ENCODE measurements at regions not wholly inside any gene's neighbourhood (a gene's known extent, or its start where the extent isn't known, plus 50 kb on each side); places are given as distances from the start of the nearest gene placed in this dataset.

DNA sequence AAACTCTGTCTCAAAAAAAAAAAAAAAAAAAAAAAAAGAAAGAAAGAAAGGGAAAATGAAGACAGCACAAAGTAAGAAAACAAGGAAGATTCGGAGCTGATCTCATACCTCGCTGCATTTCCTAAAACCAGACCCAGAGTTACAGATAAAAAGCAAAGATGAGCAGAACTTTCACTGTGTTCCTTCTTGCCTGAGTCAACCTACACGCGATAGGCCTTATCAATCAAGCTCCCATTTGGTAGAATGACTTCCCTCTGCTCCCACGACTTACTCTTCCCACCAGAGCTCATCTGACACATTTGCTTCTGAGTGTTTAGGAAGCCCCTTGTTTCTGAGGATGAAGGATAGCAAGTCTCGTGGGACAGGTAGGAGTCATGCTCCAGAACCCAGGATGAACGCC lies 302.9 kb downstream of the TFAP2A start:
- H2AFZ ChIP-seq (ENCODE audit: low read depth, low read length) = no peak overlapping the region
- Mint-ChIP-seq H3K4me1 (ENCODE audit: low read depth, unreplicated experiment) (no peaks in the 10 kb centered on the region), H3K9me3 (ENCODE audit: unreplicated experiment) (peaks cover 6% of the 10 kb centered on the region), H3K4me3 (ENCODE audit: unreplicated experiment) (no peak overlapping the region), H3K27me3 (ENCODE audit: low read depth, unreplicated experiment) (peaks cover 24% of the 10 kb centered on the region), H3K36me3 (ENCODE audit: low read depth, unreplicated experiment) (no peaks in the 10 kb centered on the region), H3K27ac (ENCODE audit: unreplicated experiment) (no peak overlapping the region)
- H3K36me3 ChIP-seq (ENCODE audit: insufficient read depth, low read length) = no peaks in the 10 kb centered on the region
- DNase-seq (ENCODE audit: low read depth) = no peak
- FAIRE-seq = no peak
- no peaks in the 10 kb centered on the region for H4K20me1 ChIP-seq (ENCODE audit: insufficient read depth, low read length)
- H3K79me2 ChIP-seq (ENCODE audit: insufficient read depth, low read length) = no peaks in the 10 kb centered on the region
- H3K27me3 ChIP-seq (ENCODE audit: insufficient read depth, low read length) = no peaks in the 10 kb centered on the region
- H3K4me1 ChIP-seq (ENCODE audit: insufficient read depth, low read length) = no peaks in the 10 kb centered on the region
- no peak overlapping the region for H3K4me2 ChIP-seq (ENCODE audit: low read length)
- TF ChIP-seq, protein P1, sequence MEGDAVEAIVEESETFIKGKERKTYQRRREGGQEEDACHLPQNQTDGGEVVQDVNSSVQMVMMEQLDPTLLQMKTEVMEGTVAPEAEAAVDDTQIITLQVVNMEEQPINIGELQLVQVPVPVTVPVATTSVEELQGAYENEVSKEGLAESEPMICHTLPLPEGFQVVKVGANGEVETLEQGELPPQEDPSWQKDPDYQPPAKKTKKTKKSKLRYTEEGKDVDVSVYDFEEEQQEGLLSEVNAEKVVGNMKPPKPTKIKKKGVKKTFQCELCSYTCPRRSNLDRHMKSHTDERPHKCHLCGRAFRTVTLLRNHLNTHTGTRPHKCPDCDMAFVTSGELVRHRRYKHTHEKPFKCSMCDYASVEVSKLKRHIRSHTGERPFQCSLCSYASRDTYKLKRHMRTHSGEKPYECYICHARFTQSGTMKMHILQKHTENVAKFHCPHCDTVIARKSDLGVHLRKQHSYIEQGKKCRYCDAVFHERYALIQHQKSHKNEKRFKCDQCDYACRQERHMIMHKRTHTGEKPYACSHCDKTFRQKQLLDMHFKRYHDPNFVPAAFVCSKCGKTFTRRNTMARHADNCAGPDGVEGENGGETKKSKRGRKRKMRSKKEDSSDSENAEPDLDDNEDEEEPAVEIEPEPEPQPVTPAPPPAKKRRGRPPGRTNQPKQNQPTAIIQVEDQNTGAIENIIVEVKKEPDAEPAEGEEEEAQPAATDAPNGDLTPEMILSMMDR (IDR thresholded peaks at IDR 0.05; ENCODE audit: insufficient read depth, low read depth, low read length) = no peak
- no peak for TF ChIP-seq EZH2 (IDR thresholded peaks at IDR 0.05; ENCODE audit: insufficient read depth, low read length)
- H3K9me3 ChIP-seq (ENCODE audit: insufficient read depth, low read depth, low read length) = no peaks in the 10 kb centered on the region
- H3K27ac ChIP-seq (ENCODE audit: low read depth, low read length) = no peak overlapping the region
- H3K4me3 ChIP-seq (ENCODE audit: insufficient read depth, low read depth, low read length) = no peak overlapping the region
- no peak overlapping the region for H3K9ac ChIP-seq (ENCODE audit: low read length)

- no peaks in the 10 kb centered on the region for H4K20me1 ChIP-seq (ENCODE audit: insufficient read depth, low read length)
- DNase-seq (ENCODE audit: low read depth) = peak; percentile 3
- no peak overlapping the region for H3K27ac Mint-ChIP-seq (ENCODE audit: unreplicated experiment)
- no peaks in the 10 kb centered on the region for H3K36me3 ChIP-seq (ENCODE audit: insufficient read depth, low read length)
- no peaks in the 10 kb centered on the region for H3K36me3 Mint-ChIP-seq (ENCODE audit: low read depth, unreplicated experiment)
- no peaks in the 10 kb centered on the region for H3K79me2 ChIP-seq (ENCODE audit: insufficient read depth, low read length)
- H3K9me3 Mint-ChIP-seq (ENCODE audit: unreplicated experiment) = no peaks in the 10 kb centered on the region
- no peaks in the 10 kb centered on the region for H3K9me3 ChIP-seq (ENCODE audit: insufficient read depth, low read depth, low read length)
- no peak overlapping the region for H3K9ac ChIP-seq (ENCODE audit: low read length)
- H2AFZ ChIP-seq (ENCODE audit: low read depth, low read length) = no peak overlapping the region
- no peak overlapping the region for H3K4me3 Mint-ChIP-seq (ENCODE audit: unreplicated experiment)
- no peaks in the 10 kb centered on the region for H3K4me1 ChIP-seq (ENCODE audit: insufficient read depth, low read length)
- no peaks in the 10 kb centered on the region for H3K4me1 Mint-ChIP-seq (ENCODE audit: low read depth, unreplicated experiment)
- no peaks in the 10 kb centered on the region for H3K27me3 ChIP-seq (ENCODE audit: insufficient read depth, low read length)
- no peak for FAIRE-seq
- TF ChIP-seq EZH2 (IDR thresholded peaks at IDR 0.05; ENCODE audit: insufficient read depth, low read length) = no peak
- TF ChIP-seq, protein P1 (IDR thresholded peaks at IDR 0.05; ENCODE audit: insufficient read depth, low read depth, low read length) = no peak
- H3K27ac ChIP-seq (ENCODE audit: low read depth, low read length) = no peak overlapping the region
- H3K27me3 Mint-ChIP-seq (ENCODE audit: low read depth, unreplicated experiment) = no peaks in the 10 kb centered on the region
- no peak overlapping the region for H3K4me3 ChIP-seq (ENCODE audit: insufficient read depth, low read depth, low read length)
- H3K4me2 ChIP-seq (ENCODE audit: low read length) = no peak overlapping the region
Observed at GRCh38 chr6:10101551-10102252, 313.2 kb downstream of the TFAP2A start.

- no peak overlapping the region for H3K27ac Mint-ChIP-seq (ENCODE audit: unreplicated experiment)
- FAIRE-seq = no peak
Observed at GRCh38 chr6:10099529-10100140, 315.2 kb downstream of the TFAP2A start.

More at GRCh38 chr6:10099529-10100140, 315.2 kb downstream of the TFAP2A start:
- H3K4me1 ChIP-seq (ENCODE audit: insufficient read depth, low read length) = no peaks in the 10 kb centered on the region
- no peaks in the 10 kb centered on the region for H3K27me3 Mint-ChIP-seq (ENCODE audit: low read depth, unreplicated experiment)
- TF ChIP-seq, protein P1 (IDR thresholded peaks at IDR 0.05; ENCODE audit: insufficient read depth, low read depth, low read length) = no peak
- TF ChIP-seq EZH2 (IDR thresholded peaks at IDR 0.05; ENCODE audit: insufficient read depth, low read length) = no peak
- H2AFZ ChIP-seq (ENCODE audit: low read depth, low read length) = no peak overlapping the region
- no peak overlapping the region for H3K9ac ChIP-seq (ENCODE audit: low read length)
- H3K4me3 ChIP-seq (ENCODE audit: insufficient read depth, low read depth, low read length) = no peak overlapping the region
- no peak overlapping the region for H3K27ac ChIP-seq (ENCODE audit: low read depth, low read length)
- H3K4me2 ChIP-seq (ENCODE audit: low read length) = no peak overlapping the region
- no peak overlapping the region for H3K4me3 Mint-ChIP-seq (ENCODE audit: unreplicated experiment)
- H3K9me3 Mint-ChIP-seq (ENCODE audit: unreplicated experiment) = no peaks in the 10 kb centered on the region
- H3K4me1 Mint-ChIP-seq (ENCODE audit: low read depth, unreplicated experiment) = no peaks in the 10 kb centered on the region
- no peaks in the 10 kb centered on the region for H3K36me3 ChIP-seq (ENCODE audit: insufficient read depth, low read length)
- no peaks in the 10 kb centered on the region for H3K27me3 ChIP-seq (ENCODE audit: insufficient read depth, low read length)
- H4K20me1 ChIP-seq (ENCODE audit: insufficient read depth, low read length) = no peaks in the 10 kb centered on the region
- no peaks in the 10 kb centered on the region for H3K9me3 ChIP-seq (ENCODE audit: insufficient read depth, low read depth, low read length)
- H3K36me3 Mint-ChIP-seq (ENCODE audit: low read depth, unreplicated experiment) = no peaks in the 10 kb centered on the region
- no peaks in the 10 kb centered on the region for H3K79me2 ChIP-seq (ENCODE audit: insufficient read depth, low read length)
- DNase-seq (ENCODE audit: low read depth) = no peak
